ENCODE measurements at regions not wholly inside any gene's neighbourhood (a gene's known extent, or its start where the extent isn't known, plus 50 kb on each side); places are given as distances from the start of the nearest gene placed in this dataset.

- Histone ChIP-seq H3K27me3 (ENCODE audit: control insufficient read depth in 2 of 2, insufficient read depth in 2 of 2, low read length in 2 of 2) (no peaks in the 10 kb centered on the region), H3K27ac (ENCODE audit: low read depth, low read length) (no peak overlapping the region), H3K9me3 (ENCODE audit: control insufficient read depth in 2 of 3, low read length in 3 of 3) (no peaks in the 10 kb centered on the region), H3K4me1 (ENCODE audit: control insufficient read depth in 2 of 2, insufficient read depth in 2 of 2, low read length in 2 of 2) (no peaks in the 10 kb centered on the region), H3K36me3 (ENCODE audit: control insufficient read depth in 2 of 3, insufficient read depth in 3 of 3, low read length in 3 of 3) (no peaks in the 10 kb centered on the region), H3K4me3 (ENCODE audit: low read length) (no peak overlapping the region)
- intact Hi-C loops (cut with micrococcal nuclease): no loop called here
- Mint-ChIP-seq H3K9me3 (peaks cover 4 to 22% (median 10%) of the 10 kb centered on the region in 11 donors), H3K4me3 (no peak overlapping the region), H3K36me3 (no peaks in the 10 kb centered on the region), H3K27ac (no peak overlapping the region), H3K4me1 (no peaks in the 10 kb centered on the region), H3K27me3 (no peaks in the 10 kb centered on the region)
- ATAC-seq (no peak), DNase-seq (no peak)
- POLR2A ChIA-PET: no interaction called here
- CTCF ChIA-PET: no interaction called here
Measured at GRCh38 chr11:42043312-42043711, 583.9 kb upstream of the LRRC4C start.

- no peak for DNase-seq
Measured at GRCh38 chr11:42047637-42048555, 588.4 kb upstream of the LRRC4C start.

GRCh38 chr11:42049186-42049585 is 589.7 kb upstream of the LRRC4C start:
- no peaks in the 10 kb centered on the region for H3K36me3 Mint-ChIP-seq
- H3K9me3 Mint-ChIP-seq: peaks cover 6 to 22% (median 12%) of the 10 kb centered on the region in 11 donors
- POLR2A ChIA-PET: no interaction called here
- Histone ChIP-seq H3K4me1 (ENCODE audit: control insufficient read depth in 2 of 2, insufficient read depth in 2 of 2, low read length in 2 of 2) (no peaks in the 10 kb centered on the region), H3K36me3 (ENCODE audit: control insufficient read depth in 2 of 3, insufficient read depth in 3 of 3, low read length in 3 of 3) (no peaks in the 10 kb centered on the region), H3K9me3 (ENCODE audit: control insufficient read depth in 2 of 3, low read length in 3 of 3) (no peaks in the 10 kb centered on the region), H3K27ac (ENCODE audit: low read depth, low read length) (no peak overlapping the region), H3K27me3 (ENCODE audit: control insufficient read depth in 2 of 2, insufficient read depth in 2 of 2, low read length in 2 of 2) (no peaks in the 10 kb centered on the region), H3K4me3 (ENCODE audit: low read length) (no peak overlapping the region)
- H3K27me3 Mint-ChIP-seq: no peaks in the 10 kb centered on the region
- ATAC-seq (no peak), DNase-seq (no peak)
- CTCF ChIA-PET: no interaction called here
- intact Hi-C loops (cut with micrococcal nuclease): no loop called here
- no peaks in the 10 kb centered on the region for H3K4me1 Mint-ChIP-seq
- H3K27ac Mint-ChIP-seq: no peak overlapping the region
- no peak overlapping the region for H3K4me3 Mint-ChIP-seq

More at GRCh38 chr11:42047637-42048555, 588.4 kb upstream of the LRRC4C start:
- H3K27me3 ChIP-seq (ENCODE audit: control insufficient read depth in 2 of 2, insufficient read depth in 2 of 2, low read length in 2 of 2): no peaks in the 10 kb centered on the region
- no peak overlapping the region for H3K4me3 ChIP-seq (ENCODE audit: low read length)
- H3K27ac ChIP-seq (ENCODE audit: low read depth, low read length): no peak overlapping the region
- no peaks in the 10 kb centered on the region for H3K36me3 ChIP-seq (ENCODE audit: control insufficient read depth in 2 of 3, insufficient read depth in 3 of 3, low read length in 3 of 3)
- intact Hi-C loops (cut with micrococcal nuclease): no loop called here
- H3K36me3 Mint-ChIP-seq: no peaks in the 10 kb centered on the region
- H3K27ac Mint-ChIP-seq: no peak overlapping the region
- H3K4me3 Mint-ChIP-seq: no peak overlapping the region
- ChIA-PET CTCF (no interaction called here), POLR2A (no interaction called here)
- H3K9me3 ChIP-seq (ENCODE audit: control insufficient read depth in 2 of 3, low read length in 3 of 3): no peaks in the 10 kb centered on the region
- H3K4me1 Mint-ChIP-seq: no peaks in the 10 kb centered on the region
- ATAC-seq: no peak
- H3K9me3 Mint-ChIP-seq: peaks cover 4 to 24% (median 12%) of the 10 kb centered on the region in 11 donors
- no peaks in the 10 kb centered on the region for H3K4me1 ChIP-seq (ENCODE audit: control insufficient read depth in 2 of 2, insufficient read depth in 2 of 2, low read length in 2 of 2)
- no peaks in the 10 kb centered on the region for H3K27me3 Mint-ChIP-seq

GRCh38 chr11:42049650-42050049 is 590.2 kb upstream of the LRRC4C start:
- no peaks in the 10 kb centered on the region for H3K36me3 Mint-ChIP-seq
- no peak overlapping the region for H3K4me3 Mint-ChIP-seq
- no peaks in the 10 kb centered on the region for H3K27me3 Mint-ChIP-seq
- Histone ChIP-seq H3K4me1 (ENCODE audit: control insufficient read depth in 2 of 2, insufficient read depth in 2 of 2, low read length in 2 of 2) (no peaks in the 10 kb centered on the region), H3K27me3 (ENCODE audit: control insufficient read depth in 2 of 2, insufficient read depth in 2 of 2, low read length in 2 of 2) (no peaks in the 10 kb centered on the region), H3K9me3 (ENCODE audit: control insufficient read depth in 2 of 3, low read length in 3 of 3) (no peaks in the 10 kb centered on the region), H3K27ac (ENCODE audit: low read depth, low read length) (no peak overlapping the region), H3K36me3 (ENCODE audit: control insufficient read depth in 2 of 3, insufficient read depth in 3 of 3, low read length in 3 of 3) (no peaks in the 10 kb centered on the region), H3K4me3 (ENCODE audit: low read length) (no peak overlapping the region)
- intact Hi-C loops (cut with micrococcal nuclease): no loop called here
- H3K4me1 Mint-ChIP-seq: no peaks in the 10 kb centered on the region
- ChIA-PET CTCF (no interaction called here), POLR2A (no interaction called here)
- ATAC-seq: no peak
- H3K9me3 Mint-ChIP-seq: peaks cover 6 to 22% (median 11%) of the 10 kb centered on the region in 11 donors
- DNase-seq: no peak
- H3K27ac Mint-ChIP-seq: no peak overlapping the region

GRCh38 chr11:42054351-42054900 is 595.0 kb upstream of the LRRC4C start:
- H3K9me3 ChIP-seq (ENCODE audit: control insufficient read depth in 2 of 3, low read length in 3 of 3): no peaks in the 10 kb centered on the region
- H3K27ac Mint-ChIP-seq: no peak overlapping the region
- H3K27me3 ChIP-seq (ENCODE audit: control insufficient read depth in 2 of 2, insufficient read depth in 2 of 2, low read length in 2 of 2): no peaks in the 10 kb centered on the region
- no peaks in the 10 kb centered on the region for H3K36me3 Mint-ChIP-seq
- H3K4me1 ChIP-seq (ENCODE audit: control insufficient read depth in 2 of 2, insufficient read depth in 2 of 2, low read length in 2 of 2): no peaks in the 10 kb centered on the region
- H3K27ac ChIP-seq (ENCODE audit: low read depth, low read length): no peak overlapping the region
- no peak overlapping the region for H3K4me3 Mint-ChIP-seq
- peaks cover 4 to 16% (median 9%) of the 10 kb centered on the region in 11 donors for H3K9me3 Mint-ChIP-seq
- CTCF ChIA-PET: no interaction called here
- intact Hi-C loops (cut with micrococcal nuclease): no loop called here
- DNase-seq (no peak), ATAC-seq (no peak)
- no peaks in the 10 kb centered on the region for H3K4me1 Mint-ChIP-seq
- no peaks in the 10 kb centered on the region for H3K36me3 ChIP-seq (ENCODE audit: control insufficient read depth in 2 of 3, insufficient read depth in 3 of 3, low read length in 3 of 3)
- no peak overlapping the region for H3K4me3 ChIP-seq (ENCODE audit: low read length)
- H3K27me3 Mint-ChIP-seq: no peaks in the 10 kb centered on the region
- POLR2A ChIA-PET: no interaction called here

GRCh38 chr11:42055606-42056005 is 596.2 kb upstream of the LRRC4C start:
- no peak overlapping the region for H3K27ac Mint-ChIP-seq
- no peaks in the 10 kb centered on the region for H3K27me3 Mint-ChIP-seq
- no peak for DNase-seq
- H3K4me3 ChIP-seq (ENCODE audit: low read length): no peak overlapping the region
- POLR2A ChIA-PET: no interaction called here
- no peaks in the 10 kb centered on the region for H3K27me3 ChIP-seq (ENCODE audit: control insufficient read depth in 2 of 2, insufficient read depth in 2 of 2, low read length in 2 of 2)
- H3K4me1 ChIP-seq (ENCODE audit: control insufficient read depth in 2 of 2, insufficient read depth in 2 of 2, low read length in 2 of 2): no peaks in the 10 kb centered on the region
- H3K4me3 Mint-ChIP-seq: no peak overlapping the region
- H3K36me3 Mint-ChIP-seq: no peaks in the 10 kb centered on the region
- H3K36me3 ChIP-seq (ENCODE audit: control insufficient read depth in 2 of 3, insufficient read depth in 3 of 3, low read length in 3 of 3): no peaks in the 10 kb centered on the region
- no peak overlapping the region for H3K27ac ChIP-seq (ENCODE audit: low read depth, low read length)
- intact Hi-C loops (cut with micrococcal nuclease): no loop called here
- peaks cover 4 to 16% (median 9%) of the 10 kb centered on the region in 11 donors for H3K9me3 Mint-ChIP-seq
- no peaks in the 10 kb centered on the region for H3K4me1 Mint-ChIP-seq
- CTCF ChIA-PET: no interaction called here
- H3K9me3 ChIP-seq (ENCODE audit: control insufficient read depth in 2 of 3, low read length in 3 of 3): no peaks in the 10 kb centered on the region
- no peak for ATAC-seq

- no peaks in the 10 kb centered on the region for H3K27me3 Mint-ChIP-seq
- ATAC-seq: no peak
- Histone ChIP-seq H3K36me3 (ENCODE audit: control insufficient read depth in 2 of 3, insufficient read depth in 3 of 3, low read length in 3 of 3) (no peaks in the 10 kb centered on the region), H3K9me3 (ENCODE audit: control insufficient read depth in 2 of 3, low read length in 3 of 3) (no peaks in the 10 kb centered on the region), H3K27me3 (ENCODE audit: control insufficient read depth in 2 of 2, insufficient read depth in 2 of 2, low read length in 2 of 2) (no peaks in the 10 kb centered on the region), H3K4me3 (ENCODE audit: low read length) (no peak overlapping the region), H3K27ac (ENCODE audit: low read depth, low read length) (no peak overlapping the region), H3K4me1 (ENCODE audit: control insufficient read depth in 2 of 2, insufficient read depth in 2 of 2, low read length in 2 of 2) (no peaks in the 10 kb centered on the region)
- no peak overlapping the region for H3K4me3 Mint-ChIP-seq
- peaks cover 0 to 18% (median 6%) of the 10 kb centered on the region in 11 donors for H3K9me3 Mint-ChIP-seq
- H3K4me1 Mint-ChIP-seq: no peaks in the 10 kb centered on the region
- no peaks in the 10 kb centered on the region for H3K36me3 Mint-ChIP-seq
- intact Hi-C loops (cut with micrococcal nuclease): no loop called here
- H3K27ac Mint-ChIP-seq: no peak overlapping the region
- CTCF ChIA-PET: no interaction called here
- no peak for DNase-seq
- POLR2A ChIA-PET: no interaction called here
Measured at GRCh38 chr11:42058794-42059193, 599.3 kb upstream of the LRRC4C start.

All from naive thymus-derived CD4-positive, alpha-beta T cell (primary cell).